T47D (cell line): ENCODE measurements at regions not wholly inside any gene's neighbourhood (a gene's known extent, or its start where the extent isn't known, plus 50 kb on each side); places are given as distances from the start of the nearest gene placed in this dataset.

Experiments
- DNase-seq, 2 experiments: peaks; one replicate each; pipeline versions ENCODE4 v3.0.0 to v3.0.0-alpha.2; 2011 to 2012; ENCODE audit warnings: low read depth in 1 of 2, low spot score in 1 of 2
- JUND ChIP-seq: IDR thresholded peaks from 2 replicates; pipeline ENCODE4 v1.6.1; 2012; ENCODE audit warnings: low read depth
- in situ Hi-C: cut with HindIII; loops from 2 replicates; pipeline ENCODE4 v1.10.0; 2016; ENCODE audit warnings: low sequenced_read_pairs, low pct_unique_long_range_greater_than_20kb

DNA sequence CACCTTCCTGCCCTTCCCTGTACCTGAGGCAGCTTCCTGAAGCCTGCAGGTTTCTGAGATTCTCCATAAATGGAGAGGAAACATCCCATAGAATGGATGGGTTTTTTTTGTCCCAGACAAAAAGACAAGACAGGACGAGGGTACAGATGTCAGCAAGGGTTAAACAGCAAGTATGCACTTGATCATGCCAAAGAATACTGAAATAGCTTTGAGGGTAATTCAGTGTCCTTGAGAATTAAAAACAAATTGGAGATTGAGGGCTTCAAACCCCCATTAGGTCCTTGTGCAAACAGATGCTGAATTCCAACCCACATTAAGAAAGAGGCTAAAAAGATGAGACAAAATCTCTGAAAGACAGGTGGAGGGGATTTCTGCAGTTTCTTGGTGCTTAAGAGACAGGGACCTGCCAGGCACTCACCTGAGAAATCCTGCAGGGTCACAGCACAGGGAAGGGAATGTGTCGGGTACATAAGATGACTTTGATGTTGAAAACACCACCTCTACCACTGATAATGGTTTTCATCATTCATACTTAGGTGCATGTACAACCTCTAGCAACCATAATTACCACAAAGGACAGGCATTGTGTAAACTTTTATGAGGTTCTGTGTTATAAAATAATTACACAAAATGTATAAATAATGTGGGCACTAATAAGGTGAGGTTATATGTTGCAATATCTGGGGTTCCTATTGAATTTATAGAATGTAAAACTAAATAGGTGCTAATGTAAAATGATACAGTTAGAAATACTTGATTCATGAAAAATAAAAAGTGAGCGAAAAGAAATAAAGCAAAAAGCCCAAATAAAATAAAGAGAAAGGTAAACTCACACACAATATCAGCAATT is 107.1 kb upstream of the TOP3B start:
- TF ChIP-seq JUND, result no peak
- no peak for DNase-seq
- in situ Hi-C loops, result no loop called here

DNA sequence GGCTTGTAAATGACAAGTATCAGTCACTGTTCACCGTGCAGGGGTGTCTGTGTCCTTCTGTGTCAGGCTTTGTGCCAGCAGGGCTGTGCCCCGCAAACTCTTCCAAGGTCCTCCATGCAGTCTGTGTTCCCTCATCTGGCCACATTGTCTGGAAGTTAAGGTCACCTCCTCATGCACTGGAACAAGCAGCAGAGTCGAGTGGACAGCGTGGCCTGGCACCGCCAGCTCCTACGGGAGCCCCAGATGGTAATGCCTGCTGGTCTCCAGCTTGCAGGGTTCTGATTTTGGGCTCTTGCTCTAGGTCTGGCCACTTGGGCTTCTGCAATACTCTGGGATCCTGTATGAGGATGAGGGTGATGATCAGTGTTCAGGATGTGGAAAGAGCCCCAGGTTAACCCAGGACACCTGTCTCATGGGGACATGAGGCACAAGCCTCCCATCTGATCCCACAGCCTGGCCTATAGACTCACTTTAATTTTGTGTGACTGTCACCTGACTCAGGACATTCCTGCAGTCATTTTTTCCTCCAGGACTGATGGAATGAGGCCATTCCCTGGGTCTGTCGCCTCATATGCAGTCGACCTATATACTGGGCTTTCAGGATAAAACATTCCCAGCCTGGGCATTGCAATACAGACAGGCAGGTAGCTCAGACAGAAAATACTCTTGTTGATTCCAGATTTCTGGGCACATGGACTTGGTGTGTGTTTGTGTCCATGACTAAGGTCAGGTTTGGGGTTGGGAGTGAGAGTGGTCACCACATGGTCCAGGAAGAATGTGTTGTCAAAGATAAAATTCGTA is 106.3 kb upstream of the TOP3B start:
- TF ChIP-seq JUND, result no peak
- in situ Hi-C loops, result no loop called here
- no peak for DNase-seq

DNA sequence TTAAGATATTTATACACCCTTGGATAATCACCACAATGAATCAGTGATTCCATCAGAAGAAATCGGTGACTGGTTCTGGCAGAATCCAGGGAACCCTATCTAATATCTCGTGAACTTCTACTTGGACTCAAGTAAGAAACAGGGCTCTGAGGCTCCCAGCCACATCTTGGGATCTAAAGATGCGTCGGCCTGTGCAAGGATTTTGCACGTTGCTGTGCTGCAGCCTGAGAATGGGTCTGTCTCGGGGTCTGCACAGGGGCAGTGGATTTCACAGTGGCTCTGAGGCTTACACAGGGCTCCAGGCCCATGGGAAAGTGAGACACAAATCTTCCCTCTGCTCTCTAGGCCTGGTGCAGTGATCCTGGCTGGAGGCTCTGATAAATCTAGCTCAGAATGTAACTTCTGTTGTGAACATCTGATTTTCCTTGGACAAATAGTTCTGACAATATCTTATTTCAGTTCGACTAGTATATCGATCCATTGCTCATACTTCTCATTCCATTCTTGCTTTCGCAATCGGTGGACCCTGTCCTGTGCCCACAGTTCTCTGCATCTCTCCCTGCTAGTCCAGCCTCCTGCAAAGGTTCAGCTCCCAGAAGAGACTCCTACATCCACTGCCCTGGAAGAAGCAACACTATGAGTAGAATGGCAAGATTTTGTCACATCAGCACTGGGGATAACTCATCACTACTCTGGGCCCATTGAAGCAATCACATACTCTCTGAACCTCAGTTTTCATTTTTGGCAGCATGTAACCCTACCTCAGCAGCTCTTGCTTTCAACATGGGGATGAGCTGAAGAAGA is 105.5 kb upstream of the TOP3B start:
- TF ChIP-seq JUND, result no peak
- in situ Hi-C loops, result no loop called here
- DNase-seq, result no peak

DNA sequence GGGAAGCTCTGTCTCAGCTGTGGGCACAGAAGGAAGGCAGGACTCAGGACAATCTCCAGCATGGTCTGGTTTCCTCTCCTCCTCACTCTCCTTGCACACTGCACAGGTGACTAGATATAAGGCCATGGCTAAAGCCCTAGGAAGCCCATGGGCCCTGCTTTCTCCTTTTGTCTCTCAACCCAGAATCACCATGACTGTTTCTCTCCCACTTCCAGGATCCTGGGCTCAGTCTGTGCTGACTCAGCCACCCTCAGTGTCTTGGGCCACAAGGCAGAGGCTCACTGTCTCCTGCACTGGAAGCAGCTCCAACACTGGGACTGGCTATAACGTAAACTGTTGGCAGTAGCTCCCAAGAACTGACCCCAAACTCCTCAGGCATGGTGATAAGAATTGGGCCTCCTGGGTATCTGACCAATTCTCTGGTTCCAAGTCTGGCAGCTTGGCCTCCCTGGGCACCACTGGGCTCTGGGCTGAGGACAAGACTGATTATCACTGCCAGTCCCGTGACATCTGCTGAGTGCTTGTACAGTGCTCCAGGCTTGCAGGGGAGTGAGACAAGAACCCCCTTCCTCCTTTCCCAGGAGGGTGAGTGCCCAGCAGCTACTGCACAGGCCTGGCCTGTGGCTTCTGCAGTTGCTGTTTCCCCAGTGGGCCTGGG is 104.0 kb upstream of the TOP3B start:
- TF ChIP-seq JUND, result no peak
- in situ Hi-C loops, result no loop called here
- DNase-seq, result no peak

DNA sequence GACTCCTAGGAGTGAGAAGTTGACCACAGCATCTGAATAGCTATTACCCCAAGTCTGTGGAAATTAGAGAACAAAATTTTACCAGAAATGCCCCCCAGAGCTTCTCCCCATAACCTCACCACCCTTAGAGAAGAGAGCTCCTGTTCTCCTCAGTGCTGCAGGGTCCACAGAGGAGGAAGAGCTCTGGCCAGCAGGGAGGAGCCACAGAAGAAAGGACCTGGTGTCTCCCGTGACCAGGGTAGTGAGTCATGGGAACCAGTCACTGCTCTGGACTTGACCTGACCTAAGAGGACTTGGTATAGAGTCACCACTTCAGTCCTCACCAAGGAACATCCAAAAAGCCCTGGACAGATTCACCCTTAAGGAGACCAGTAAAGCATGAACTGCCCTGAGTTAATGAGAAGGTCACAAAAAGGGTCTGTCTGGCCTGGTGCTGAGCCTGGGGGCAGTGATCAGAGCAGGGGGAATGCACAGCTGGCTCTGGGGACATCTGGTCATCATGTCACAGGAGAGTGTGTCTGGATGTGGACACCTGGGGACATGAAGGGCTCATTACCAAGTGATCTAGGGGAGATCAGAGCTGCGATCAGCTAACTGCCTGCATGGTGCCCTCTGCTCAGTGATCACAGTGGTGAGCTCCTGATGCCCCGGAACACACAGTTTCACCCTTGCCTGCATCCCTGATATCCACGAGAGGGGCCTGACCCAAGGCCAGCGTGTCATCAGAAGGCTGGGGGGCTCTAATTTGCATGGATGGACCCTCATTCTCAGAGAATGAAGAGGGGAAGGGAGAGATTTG is 103.3 kb upstream of the TOP3B start:
- no peak for DNase-seq
- no peak for TF ChIP-seq JUND
- in situ Hi-C loops, result no loop called here

DNA sequence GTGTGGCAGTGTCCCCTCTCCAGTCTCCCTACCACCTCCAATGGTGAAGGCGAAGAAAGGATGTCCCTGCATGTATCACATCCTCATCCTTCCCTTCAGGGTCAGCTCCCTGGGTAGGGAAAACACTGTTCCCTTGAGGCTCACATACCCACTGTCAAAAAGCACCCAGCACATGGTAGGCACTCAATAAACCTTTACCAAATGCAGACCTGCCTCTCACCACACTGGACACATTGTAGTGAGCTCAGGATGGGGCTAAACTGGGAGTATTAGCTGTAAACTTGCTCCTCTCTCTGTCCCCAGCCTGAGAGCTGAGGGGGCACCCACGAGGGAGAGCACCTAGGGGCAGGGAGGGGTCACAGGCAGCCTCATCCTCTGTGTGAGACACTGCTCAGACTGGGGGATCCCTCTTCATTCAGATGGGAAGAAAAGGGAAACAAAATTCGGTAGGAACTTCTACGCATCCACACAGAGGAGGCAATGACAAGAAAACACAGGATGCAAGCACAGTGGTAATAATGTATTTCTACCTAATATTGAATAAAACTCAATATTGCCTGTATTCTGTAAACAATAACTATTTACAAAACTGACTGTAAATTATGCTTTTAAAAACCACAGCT is 101.6 kb upstream of the TOP3B start:
- in situ Hi-C loops, result no loop called here
- no peak for TF ChIP-seq JUND
- no peak for DNase-seq

DNA sequence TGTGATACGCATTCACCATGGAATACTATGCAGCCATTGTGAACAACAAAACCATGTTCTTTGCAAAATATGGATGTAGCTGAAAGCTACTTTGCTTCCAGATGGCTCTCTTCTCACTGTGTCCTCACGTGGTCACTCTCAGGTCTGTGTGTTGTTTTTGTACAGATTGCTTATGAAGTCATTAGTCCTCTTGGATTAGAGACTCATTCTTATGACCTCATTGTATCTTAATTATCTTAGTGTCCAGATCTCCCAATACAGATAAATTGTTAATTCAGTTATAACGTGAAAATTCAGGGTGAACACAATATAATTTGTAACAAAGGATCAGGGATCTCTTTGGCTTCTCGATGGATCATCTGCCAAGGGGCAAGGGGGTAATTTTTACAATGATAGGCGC is 100.4 kb upstream of the TOP3B start:
- in situ Hi-C loops, result no loop called here
- TF ChIP-seq JUND, result no peak
- DNase-seq, result no peak

DNA sequence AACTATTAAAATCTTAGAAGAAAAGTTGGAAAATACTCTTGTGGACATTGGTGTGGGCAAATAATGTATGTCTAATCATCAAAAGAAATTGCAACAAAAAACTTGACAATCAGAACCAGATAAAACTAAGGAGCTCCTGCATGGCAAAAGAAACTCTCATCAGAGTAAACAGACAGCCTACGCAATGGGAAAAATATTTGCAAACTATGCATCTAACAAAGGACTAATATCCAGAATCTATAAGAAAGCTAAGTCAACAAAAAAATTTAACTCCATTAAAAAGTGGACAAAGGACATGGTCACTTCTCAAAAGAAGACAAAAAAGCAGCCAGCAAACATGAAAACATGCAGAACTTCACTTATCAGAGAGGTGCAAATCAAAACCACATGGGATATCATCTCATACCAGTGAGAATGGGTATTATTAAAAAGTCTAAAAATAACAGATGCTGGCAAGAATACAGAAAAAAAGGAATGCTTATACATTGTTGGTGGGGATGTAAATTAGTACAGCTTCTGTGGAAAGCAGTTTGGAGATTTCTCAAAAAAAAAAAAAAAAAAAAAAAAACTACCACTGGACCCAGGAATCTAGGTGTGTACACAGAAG is 99.7 kb upstream of the TOP3B start:
- TF ChIP-seq JUND, result no peak
- in situ Hi-C loops, result no loop called here
- DNase-seq, result no peak

DNA sequence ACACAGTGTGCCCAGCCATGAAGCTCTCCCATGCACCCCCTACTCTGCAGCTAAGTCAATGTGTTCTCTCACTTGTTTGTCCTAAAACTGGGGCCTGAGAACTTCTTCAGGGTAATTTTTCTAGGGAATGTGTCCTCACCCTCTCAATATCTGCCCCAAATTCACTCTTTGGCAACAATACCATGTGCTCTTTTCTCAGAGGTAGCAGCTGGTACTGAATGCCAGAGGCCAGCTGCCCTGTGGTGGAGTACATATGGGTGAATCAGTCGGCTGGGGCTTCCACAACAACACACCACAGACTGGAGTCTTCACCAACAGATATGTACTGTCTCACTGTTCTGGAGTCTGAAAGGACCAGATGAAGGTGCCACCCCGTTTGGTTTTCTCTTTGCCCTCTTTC is 97.7 kb upstream of the TOP3B start:
- in situ Hi-C loops, result no loop called here
- no peak for DNase-seq
- TF ChIP-seq JUND, result no peak

DNA sequence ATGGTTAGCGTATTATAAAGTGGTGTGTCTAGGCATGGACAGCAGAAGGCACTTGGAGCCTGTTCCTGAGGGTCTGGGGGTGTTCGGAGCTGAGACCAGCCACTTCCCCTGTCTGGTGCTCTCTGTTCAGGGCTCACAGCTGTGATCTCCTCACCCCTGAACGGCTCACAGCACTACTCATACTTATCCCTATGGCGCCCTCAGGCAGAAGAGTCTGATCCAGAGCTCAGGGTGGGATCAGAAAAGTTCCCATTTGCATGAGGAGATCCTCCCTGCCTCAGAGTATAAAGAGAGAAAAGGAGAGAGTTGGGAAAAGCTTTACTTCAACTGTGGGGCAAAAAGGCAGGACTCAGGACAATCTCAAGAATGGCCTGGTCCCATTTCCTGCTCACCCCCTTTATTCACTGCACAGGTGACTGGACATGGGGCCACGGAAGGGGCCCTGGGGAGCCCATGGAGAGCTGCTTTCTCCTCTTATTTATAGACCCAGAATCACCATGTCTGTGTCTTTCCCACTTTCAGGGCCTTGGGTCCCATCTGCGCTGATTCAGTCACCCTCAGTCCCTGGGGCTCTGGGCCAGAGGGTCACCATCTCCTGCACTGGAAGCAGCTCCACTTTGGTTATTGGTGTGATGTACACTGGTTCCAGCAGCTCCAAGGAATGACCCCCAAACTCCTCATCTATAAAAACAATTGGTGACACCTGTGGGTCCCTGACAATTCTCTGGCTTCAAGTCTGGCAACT is 97.0 kb upstream of the TOP3B start:
- no peak for TF ChIP-seq JUND
- in situ Hi-C loops, result no loop called here

More for the DNA sequence above, 97.0 kb upstream of the TOP3B start:
- no peak for DNase-seq
